Tibial nerve (tissue), 4 donors: ENCODE measurements at regions not wholly inside any gene's neighbourhood (a gene's known extent, or its start where the extent isn't known, plus 50 kb on each side); places are given as distances from the start of the nearest gene placed in this dataset.

Experiments used
- DNase-seq, 2 donors: peaks; one replicate each; pipeline ENCODE4 v3.0.0-alpha.2; 2019; ENCODE audit warnings: low spot score in 2 of 2
- H3K27ac ChIP-seq, 4 donors: fragments of 200-600 bp; sonication (generic) in 3 of 4; one replicate each; pipeline ENCODE4 v1.5.1; 2017 to 2019; ENCODE audit warnings: mild to moderate bottlenecking in 1 of 4
- H3K27me3 ChIP-seq, 2 donors: fragments of 200-600 bp; sonication (generic) in 1 of 2; one replicate each; pipeline versions ENCODE4 v1.5.1 to v1.6.0; 2017 to 2019
- H3K36me3 ChIP-seq, 3 donors: fragments of 200-600 bp; sonication (generic); one replicate each; pipeline ENCODE4 v1.5.1; 2018 to 2019
- H3K4me1 ChIP-seq, 4 donors: fragments of 200-600 bp; sonication (generic) in 3 of 4; one replicate each; pipeline ENCODE4 v1.5.1; 2017 to 2019
- H3K4me3 ChIP-seq, 4 donors: fragments of 200-600 bp; sonication (generic) in 3 of 4; one replicate each; pipeline ENCODE4 v1.5.1; 2017 to 2019; ENCODE audit warnings: mild to moderate bottlenecking in 1 of 4, moderate library complexity in 1 of 4
- H3K9me3 ChIP-seq, 4 donors: fragments of 200-600 bp; sonication (generic) in 3 of 4; one replicate each; pipeline ENCODE4 v1.5.1; 2017 to 2019
- EP300 ChIP-seq, 2 donors: sonication (generic); formaldehyde crosslinking; IDR thresholded peaks; one replicate each; pipeline ENCODE4 v1.6.1; 2017; ENCODE audit warnings: antibody characterized with exemption in 2 of 2, mild to moderate bottlenecking in 1 of 2
- POLR2A ChIP-seq, 2 donors: fragments of 450-650 bp; IDR thresholded peaks; one replicate each; pipeline ENCODE4 v1.6.1; 2017; ENCODE audit warnings: antibody characterized with exemption in 2 of 2, mild to moderate bottlenecking in 2 of 2, moderate library complexity in 2 of 2
- WGBS, 2 donors: methylation state at CpG; one replicate each; pipeline ENCODE4 v1.1.5; 2018; 5-methylcytosine and 5-hydroxymethylcytosine counted together
- TF ChIP-seq, protein P1 (sequence below), 5 experiments: fragments of 200-600 bp in 3 of 5; fragments of 450-650 bp in 2 of 5; sonication (generic) in 3 of 5; IDR thresholded peaks; one replicate each; pipeline ENCODE4 v1.5.1; 2016 to 2019; ENCODE audit warnings: antibody characterized with exemption in 5 of 5, mild to moderate bottlenecking in 3 of 5, moderate library complexity in 2 of 5

DNA sequence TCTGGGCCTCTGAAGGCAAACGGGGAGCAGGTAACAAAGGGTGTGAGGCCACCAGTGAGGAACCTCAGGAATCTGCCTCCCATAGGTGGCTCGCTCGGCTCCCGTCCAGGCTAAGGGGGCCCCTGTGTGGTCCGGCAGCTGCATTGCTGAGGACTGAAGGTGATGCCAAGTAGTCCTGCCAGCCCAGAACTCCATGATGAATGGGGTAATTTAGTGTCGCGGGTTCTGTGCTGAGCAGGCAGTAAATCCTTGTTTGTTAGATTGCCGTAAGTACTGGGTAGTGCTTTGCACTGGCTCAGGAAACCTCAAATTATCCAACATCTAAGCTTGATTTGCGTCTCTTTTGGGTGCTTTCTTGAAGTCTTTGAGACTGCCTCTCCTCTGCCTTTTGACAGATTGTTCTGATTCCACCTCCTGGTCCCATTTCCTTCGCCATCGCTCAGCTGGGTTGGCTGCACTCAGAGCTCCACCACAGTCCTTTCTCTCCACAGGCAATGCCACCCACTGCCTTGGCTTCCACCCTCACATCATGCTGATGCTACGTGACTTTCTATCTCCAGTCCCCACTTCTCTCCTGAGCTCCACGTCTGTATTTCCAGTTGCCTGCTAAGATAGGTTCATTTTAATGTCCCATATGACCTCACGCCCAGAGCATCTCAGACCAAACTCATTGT, 392.0 kb downstream of the FUT8 start:
- 59 to 68% methylated on average over 13 to 14 of the region's 14 CpGs for WGBS, 2 donors
- H3K4me1 ChIP-seq = no peaks in the 10 kb centered on the region
- H3K27me3 ChIP-seq = no peaks in the 10 kb centered on the region
- TF ChIP-seq EP300 (IDR thresholded peaks at IDR 0.05) (no peak), POLR2A (IDR thresholded peaks at IDR 0.05) (no peak)
- TF ChIP-seq, protein P1, sequence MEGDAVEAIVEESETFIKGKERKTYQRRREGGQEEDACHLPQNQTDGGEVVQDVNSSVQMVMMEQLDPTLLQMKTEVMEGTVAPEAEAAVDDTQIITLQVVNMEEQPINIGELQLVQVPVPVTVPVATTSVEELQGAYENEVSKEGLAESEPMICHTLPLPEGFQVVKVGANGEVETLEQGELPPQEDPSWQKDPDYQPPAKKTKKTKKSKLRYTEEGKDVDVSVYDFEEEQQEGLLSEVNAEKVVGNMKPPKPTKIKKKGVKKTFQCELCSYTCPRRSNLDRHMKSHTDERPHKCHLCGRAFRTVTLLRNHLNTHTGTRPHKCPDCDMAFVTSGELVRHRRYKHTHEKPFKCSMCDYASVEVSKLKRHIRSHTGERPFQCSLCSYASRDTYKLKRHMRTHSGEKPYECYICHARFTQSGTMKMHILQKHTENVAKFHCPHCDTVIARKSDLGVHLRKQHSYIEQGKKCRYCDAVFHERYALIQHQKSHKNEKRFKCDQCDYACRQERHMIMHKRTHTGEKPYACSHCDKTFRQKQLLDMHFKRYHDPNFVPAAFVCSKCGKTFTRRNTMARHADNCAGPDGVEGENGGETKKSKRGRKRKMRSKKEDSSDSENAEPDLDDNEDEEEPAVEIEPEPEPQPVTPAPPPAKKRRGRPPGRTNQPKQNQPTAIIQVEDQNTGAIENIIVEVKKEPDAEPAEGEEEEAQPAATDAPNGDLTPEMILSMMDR (IDR thresholded peaks at IDR 0.05) = no peak
- no peak for DNase-seq
- H3K36me3 ChIP-seq = no peaks in the 10 kb centered on the region
- no peak overlapping the region for H3K27ac ChIP-seq
- H3K9me3 ChIP-seq = peaks cover 0 to 19% (median 0%) of the 10 kb centered on the region in 4 donors
- H3K4me3 ChIP-seq = no peak overlapping the region

DNA sequence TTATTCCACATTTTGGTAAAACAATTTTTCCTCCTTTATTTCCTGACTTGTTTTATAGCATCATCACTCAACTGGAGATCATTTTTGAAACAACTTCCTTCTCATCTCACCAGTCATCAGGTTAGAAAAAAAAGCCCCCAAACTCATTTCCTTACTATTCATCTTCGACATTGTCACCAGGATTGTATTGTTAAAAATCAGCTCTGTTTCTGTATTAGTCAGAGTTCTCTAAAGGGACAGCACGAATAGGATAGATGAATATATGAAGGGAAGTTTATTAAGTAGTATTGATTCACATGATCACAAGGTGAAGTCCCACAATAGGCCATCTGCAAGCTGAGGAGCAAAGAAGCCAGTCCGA, 392.6 kb downstream of the FUT8 start:
- TF ChIP-seq POLR2A (IDR thresholded peaks at IDR 0.05) (no peak), EP300 (IDR thresholded peaks at IDR 0.05) (no peak)
- TF ChIP-seq, protein P1 (IDR thresholded peaks at IDR 0.05) = no peak
- peaks cover 0 to 19% (median 0%) of the 10 kb centered on the region in 4 donors for H3K9me3 ChIP-seq
- no peak for DNase-seq
- WGBS, 2 donors = 83 to 87% methylated on average over 3 of the region's 3 CpGs
- no peaks in the 10 kb centered on the region for H3K4me1 ChIP-seq
- no peak overlapping the region for H3K4me3 ChIP-seq
- H3K27me3 ChIP-seq = no peaks in the 10 kb centered on the region
- no peaks in the 10 kb centered on the region for H3K36me3 ChIP-seq
- no peak overlapping the region for H3K27ac ChIP-seq

DNA sequence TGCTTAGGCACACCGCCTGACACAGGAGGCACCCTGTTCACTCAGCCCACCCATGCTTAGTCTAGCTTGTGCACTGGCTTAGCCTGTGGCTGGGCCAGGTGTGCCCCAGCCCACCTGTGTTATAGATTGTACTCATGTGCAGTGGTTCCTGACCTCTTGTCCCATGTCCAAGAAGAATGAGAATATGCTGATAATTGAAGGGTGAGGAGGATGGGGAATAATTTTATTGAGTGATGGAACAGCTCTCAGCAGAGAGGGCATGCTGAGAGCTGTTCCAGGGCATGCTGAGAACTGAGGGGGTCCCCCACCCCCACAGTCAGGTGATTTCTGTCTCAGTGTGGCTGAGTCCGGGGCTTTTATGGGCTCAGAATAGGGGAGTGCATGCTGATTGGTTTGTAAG, 395.9 kb downstream of the FUT8 start:
- H3K27me3 ChIP-seq = no peaks in the 10 kb centered on the region
- H3K9me3 ChIP-seq = peaks cover 0 to 19% (median 0%) of the 10 kb centered on the region in 4 donors
- TF ChIP-seq EP300 (IDR thresholded peaks at IDR 0.05) (no peak), POLR2A (IDR thresholded peaks at IDR 0.05) (no peak)
- TF ChIP-seq, protein P1 (IDR thresholded peaks at IDR 0.05) = no peak
- no peaks in the 10 kb centered on the region for H3K36me3 ChIP-seq
- WGBS, 2 donors = 95 to 98% methylated on average over 2 of the region's 2 CpGs
- no peak overlapping the region for H3K27ac ChIP-seq
- no peaks in the 10 kb centered on the region for H3K4me1 ChIP-seq
- no peak overlapping the region for H3K4me3 ChIP-seq
- no peak for DNase-seq

DNA sequence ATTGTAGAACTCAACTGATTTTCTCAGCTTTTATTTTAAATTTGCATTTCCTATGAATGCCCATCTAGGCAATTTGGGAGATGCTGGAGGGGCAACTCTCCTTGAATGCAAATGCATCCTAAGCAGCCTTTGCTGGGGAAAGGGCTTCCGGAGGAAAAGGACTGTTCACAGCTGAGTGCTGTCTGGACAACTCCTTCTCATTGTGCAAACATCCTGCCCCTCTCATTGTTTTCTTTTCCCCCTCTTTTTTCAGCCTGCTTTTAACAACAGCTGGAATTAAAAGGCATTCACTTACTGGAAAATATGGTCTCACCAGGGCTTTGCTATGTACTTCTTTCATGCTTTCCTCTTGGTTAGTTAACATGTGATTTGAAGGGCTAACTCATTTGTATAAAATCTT, 397.8 kb downstream of the FUT8 start:
- Histone ChIP-seq H3K4me3 (no peak overlapping the region), H3K36me3 (no peaks in the 10 kb centered on the region), H3K9me3 (peaks cover 0 to 19% (median 0%) of the 10 kb centered on the region in 4 donors), H3K27ac (no peak overlapping the region), H3K4me1 (no peaks in the 10 kb centered on the region), H3K27me3 (no peaks in the 10 kb centered on the region)
- no peak for DNase-seq
- TF ChIP-seq EP300 (IDR thresholded peaks at IDR 0.05) = no peak
- TF ChIP-seq, protein P1 (IDR thresholded peaks at IDR 0.05) = no peak
- no peak for TF ChIP-seq POLR2A (IDR thresholded peaks at IDR 0.05)
- 11 to 33% methylated on average over 1 of the region's 1 CpG for WGBS, 2 donors

DNA sequence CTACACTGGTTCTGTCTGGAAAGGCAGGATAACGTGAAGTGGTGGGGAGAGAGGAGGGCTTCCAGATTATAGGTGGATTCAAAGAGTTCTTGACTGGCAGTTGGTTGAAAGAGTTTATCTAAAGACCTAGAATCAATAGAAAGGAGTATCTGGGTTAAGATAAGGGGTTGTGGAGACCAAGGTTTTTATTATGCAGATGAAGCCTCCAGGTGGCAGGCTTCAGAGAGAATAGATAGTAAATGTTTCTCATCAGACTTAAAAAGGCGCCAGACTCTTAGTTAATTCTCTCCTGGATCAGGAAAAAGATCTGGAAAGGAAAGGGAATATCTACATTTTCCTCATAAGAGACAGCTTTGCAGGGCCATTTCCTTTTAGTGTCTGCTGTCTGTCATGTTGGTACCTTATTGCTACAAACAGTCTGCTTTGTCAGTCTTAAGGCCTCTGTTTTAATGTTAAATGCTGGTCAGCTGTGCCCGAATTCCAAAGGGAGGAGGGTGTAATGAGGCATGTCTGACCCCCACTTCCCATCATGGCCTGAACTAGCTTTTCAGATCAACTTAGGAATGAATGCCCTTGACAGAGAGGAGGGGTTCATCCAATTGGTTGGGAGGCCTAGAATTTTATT, 401.3 kb downstream of the FUT8 start:
- Histone ChIP-seq H3K9me3 (peaks cover 0 to 4% (median 0%) of the 10 kb centered on the region in 4 donors), H3K36me3 (no peaks in the 10 kb centered on the region), H3K27me3 (no peaks in the 10 kb centered on the region), H3K4me1 (no peaks in the 10 kb centered on the region), H3K4me3 (no peak overlapping the region), H3K27ac (no peak overlapping the region)
- WGBS, 2 donors = 70 to 73% methylated on average over 3 of the region's 3 CpGs
- DNase-seq = no peak
- TF ChIP-seq EP300 (IDR thresholded peaks at IDR 0.05) (no peak), POLR2A (IDR thresholded peaks at IDR 0.05) (no peak)
- TF ChIP-seq, protein P1 (IDR thresholded peaks at IDR 0.05) = no peak
